WTC11 (cell line): ENCODE measurements at regions not wholly inside any gene's neighbourhood (a gene's known extent, or its start where the extent isn't known, plus 50 kb on each side); places are given as distances from the start of the nearest gene placed in this dataset.

ENCODE experiments used
- ATAC-seq: fragments of 200-7000 bp; cut with Tn5 transposase; 2 replicates; pipeline ENCODE4 v1.10.0; 2021; ENCODE audit warnings: mild to moderate bottlenecking, moderate library complexity
- CTCF ChIA-PET: fragments of 300-600 bp; sonication (Branson Sonifier 250); formaldehyde crosslinking; loops from one replicate; lab custom pipeline; 2021; ENCODE audit warnings: antibody characterized with exemption; lab: Charles Lee
- POLR2A ChIA-PET: fragments of 350-600 bp; sonication (Branson Sonifier 250); formaldehyde crosslinking; loops from one replicate; lab custom pipeline; 2021; ENCODE audit warnings: antibody characterized with exemption; lab: Charles Lee
- DNase-seq: peaks from one replicate; pipeline ENCODE4 v3.0.0; 2021; ENCODE audit warnings: low spot score
- H3K27ac Mint-ChIP-seq: 2 replicates; pipeline ENCODE4 v1.8.0; 2021; ENCODE audit warnings: mixed read lengths
- H3K27me3 Mint-ChIP-seq: 2 replicates; pipeline ENCODE4 v1.8.0; 2021; ENCODE audit warnings: low read depth, mild to moderate bottlenecking, moderate library complexity, mixed read lengths
- H3K36me3 Mint-ChIP-seq: 2 replicates; pipeline ENCODE4 v1.8.0; 2021; ENCODE audit warnings: mixed read lengths
- H3K4me1 Mint-ChIP-seq: 2 replicates; pipeline ENCODE4 v1.8.0; 2022; ENCODE audit warnings: mixed read lengths
- H3K4me3 Mint-ChIP-seq: 2 replicates; pipeline ENCODE4 v1.8.0; 2021; ENCODE audit warnings: mild to moderate bottlenecking, moderate library complexity, mixed read lengths
- H3K9me3 Mint-ChIP-seq: 2 replicates; pipeline ENCODE4 v1.8.0; 2021; ENCODE audit warnings: mixed read lengths
- ATF2 ChIP-seq: sonication (generic); formaldehyde crosslinking; IDR thresholded peaks from 2 replicates; pipeline ENCODE4 v1.8.1; 2022; ENCODE audit warnings: low read depth, missing genetic modification reagents, borderline replicate concordance
- CREM ChIP-seq: sonication (generic); formaldehyde crosslinking; IDR thresholded peaks from 2 replicates; pipeline ENCODE4 v1.8.1; 2022; ENCODE audit warnings: mild to moderate bottlenecking, missing genetic modification reagents, moderate library complexity
- CTCF ChIP-seq: fragments of 200-600 bp; IDR thresholded peaks from 2 replicates; pipeline ENCODE4 v1.8.0; 2022; ENCODE audit warnings: antibody characterized with exemption
- ESRRA ChIP-seq: sonication (generic); formaldehyde crosslinking; IDR thresholded peaks from 2 replicates; pipeline ENCODE4 v1.8.1; 2022; ENCODE audit warnings: mild to moderate bottlenecking, missing genetic modification reagents, borderline replicate concordance
- ETV6 ChIP-seq: sonication (generic); formaldehyde crosslinking; IDR thresholded peaks from 2 replicates; pipeline ENCODE4 v1.8.1; 2022; ENCODE audit warnings: mild to moderate bottlenecking, missing genetic modification reagents
- GRHL2 ChIP-seq: fragments of 250-450 bp; sonication (Bioruptor Pico); IDR thresholded peaks from 2 replicates; pipeline ENCODE4 v1.8.0; 2022; ENCODE audit warnings: mild to moderate bottlenecking, moderate library complexity; ENCODE audit not compliant: insufficient replicate concordance, severe bottlenecking
- HMGA2 ChIP-seq: fragments of 250-450 bp; sonication (Bioruptor Pico); IDR thresholded peaks from 2 replicates; pipeline ENCODE4 v1.4.0; 2021; ENCODE audit warnings: mild to moderate bottlenecking, moderate library complexity
- IRF2 ChIP-seq: sonication (generic); formaldehyde crosslinking; IDR thresholded peaks from 2 replicates; pipeline ENCODE4 v1.8.0; 2022; ENCODE audit warnings: low read depth, missing genetic modification reagents, borderline replicate concordance
- JAZF1 ChIP-seq: fragments of 250-450 bp; sonication (Bioruptor Pico); IDR thresholded peaks from 2 replicates; pipeline ENCODE4 v1.9.0; 2021; ENCODE audit warnings: moderate library complexity, mild to moderate bottlenecking, inconsistent platforms
- KAT7 ChIP-seq: sonication (generic); formaldehyde crosslinking; IDR thresholded peaks from 2 replicates; pipeline ENCODE4 v1.8.1; 2023; ENCODE audit warnings: missing genetic modification reagents, mild to moderate bottlenecking, borderline replicate concordance
- NFATC4 ChIP-seq: fragments of 250-450 bp; sonication (Bioruptor Pico); IDR thresholded peaks from 2 replicates; pipeline ENCODE4 v1.9.0; 2021; ENCODE audit warnings: mild to moderate bottlenecking
- NR3C1 ChIP-seq: sonication (generic); formaldehyde crosslinking; conservative IDR thresholded peaks from 2 replicates; pipeline ENCODE4 v1.8.1; 2023; ENCODE audit warnings: low read depth, mild to moderate bottlenecking, missing genetic modification reagents
- RORB ChIP-seq: fragments of 250-450 bp; sonication (Bioruptor Pico); IDR thresholded peaks from 2 replicates; pipeline ENCODE4 v1.9.0; 2021; ENCODE audit warnings: mild to moderate bottlenecking
- SOX15 ChIP-seq: fragments of 250-450 bp; sonication (Bioruptor Pico); IDR thresholded peaks from 2 replicates; pipeline ENCODE4 v1.9.0; 2021; ENCODE audit warnings: mild to moderate bottlenecking
- TCF7 ChIP-seq: sonication (generic); formaldehyde crosslinking; IDR thresholded peaks from 2 replicates; pipeline ENCODE4 v1.8.0; 2022; ENCODE audit warnings: mild to moderate bottlenecking, low read depth, missing genetic modification reagents, moderate library complexity
- ZNF121 ChIP-seq: sonication (generic); formaldehyde crosslinking; IDR thresholded peaks from 2 replicates; pipeline ENCODE4 v1.8.0; 2023; ENCODE audit warnings: missing genetic modification reagents
- ZNF138 ChIP-seq: sonication (generic); formaldehyde crosslinking; conservative IDR thresholded peaks from 2 replicates; pipeline ENCODE4 v1.8.1; 2022; ENCODE audit warnings: mild to moderate bottlenecking, moderate library complexity, missing genetic modification reagents
- ZNF396 ChIP-seq: fragments of 250-450 bp; sonication (Bioruptor Pico); IDR thresholded peaks from 2 replicates; pipeline ENCODE4 v1.8.0; 2021; ENCODE audit warnings: mild to moderate bottlenecking, moderate library complexity, borderline replicate concordance
- ZSCAN18 ChIP-seq: fragments of 250-450 bp; sonication (Bioruptor Pico); IDR thresholded peaks from 2 replicates; pipeline ENCODE4 v2.1.2; 2022; ENCODE audit warnings: mild to moderate bottlenecking, moderate library complexity
- TF ChIP-seq, protein P1 (sequence below): sonication (generic); formaldehyde crosslinking; IDR thresholded peaks from 2 replicates; pipeline ENCODE4 v1.8.0; 2023; ENCODE audit warnings: missing genetic modification reagents, mild to moderate bottlenecking, borderline replicate concordance
- TF ChIP-seq, protein P2 (sequence below): sonication (generic); formaldehyde crosslinking; IDR thresholded peaks from 2 replicates; pipeline ENCODE4 v1.8.0; 2022; ENCODE audit warnings: mild to moderate bottlenecking, missing genetic modification reagents
- TF ChIP-seq, protein P3 (sequence below): sonication (generic); formaldehyde crosslinking; IDR thresholded peaks from 2 replicates; pipeline ENCODE4 v1.8.1; 2023; ENCODE audit warnings: mild to moderate bottlenecking, missing genetic modification reagents
- TF ChIP-seq, protein P4 (sequence below): sonication (generic); formaldehyde crosslinking; IDR thresholded peaks from 2 replicates; pipeline ENCODE4 v1.8.1; 2023; ENCODE audit warnings: mild to moderate bottlenecking, moderate library complexity, missing genetic modification reagents

- no peak overlapping the region for H3K27ac Mint-ChIP-seq
- no peaks in the 10 kb centered on the region; the same call in 1 of the 2 replicates for H3K27me3 Mint-ChIP-seq
- no peaks in the 10 kb centered on the region for H3K36me3 Mint-ChIP-seq
- CTCF ChIA-PET, result interaction anchor here (0.5 to 7.0 kb wide), 26 partner anchors 10 to 560 kb away, joined by 3 to 188 read pairs (median 5); no protein-coding TSS in a partner anchor
- ATAC-seq, result no peak
- POLR2A ChIA-PET, result interaction anchor here (0.5 to 1.5 kb wide), 2 partner anchors 109 to 187 kb away, joined by 3 to 4 read pairs; no protein-coding TSS in a partner anchor
- peaks cover 62% of the 10 kb centered on the region for H3K4me1 Mint-ChIP-seq
- no peaks in the 10 kb centered on the region for H3K9me3 Mint-ChIP-seq
- no peak overlapping the region for H3K4me3 Mint-ChIP-seq
- TF ChIP-seq, protein P1, sequence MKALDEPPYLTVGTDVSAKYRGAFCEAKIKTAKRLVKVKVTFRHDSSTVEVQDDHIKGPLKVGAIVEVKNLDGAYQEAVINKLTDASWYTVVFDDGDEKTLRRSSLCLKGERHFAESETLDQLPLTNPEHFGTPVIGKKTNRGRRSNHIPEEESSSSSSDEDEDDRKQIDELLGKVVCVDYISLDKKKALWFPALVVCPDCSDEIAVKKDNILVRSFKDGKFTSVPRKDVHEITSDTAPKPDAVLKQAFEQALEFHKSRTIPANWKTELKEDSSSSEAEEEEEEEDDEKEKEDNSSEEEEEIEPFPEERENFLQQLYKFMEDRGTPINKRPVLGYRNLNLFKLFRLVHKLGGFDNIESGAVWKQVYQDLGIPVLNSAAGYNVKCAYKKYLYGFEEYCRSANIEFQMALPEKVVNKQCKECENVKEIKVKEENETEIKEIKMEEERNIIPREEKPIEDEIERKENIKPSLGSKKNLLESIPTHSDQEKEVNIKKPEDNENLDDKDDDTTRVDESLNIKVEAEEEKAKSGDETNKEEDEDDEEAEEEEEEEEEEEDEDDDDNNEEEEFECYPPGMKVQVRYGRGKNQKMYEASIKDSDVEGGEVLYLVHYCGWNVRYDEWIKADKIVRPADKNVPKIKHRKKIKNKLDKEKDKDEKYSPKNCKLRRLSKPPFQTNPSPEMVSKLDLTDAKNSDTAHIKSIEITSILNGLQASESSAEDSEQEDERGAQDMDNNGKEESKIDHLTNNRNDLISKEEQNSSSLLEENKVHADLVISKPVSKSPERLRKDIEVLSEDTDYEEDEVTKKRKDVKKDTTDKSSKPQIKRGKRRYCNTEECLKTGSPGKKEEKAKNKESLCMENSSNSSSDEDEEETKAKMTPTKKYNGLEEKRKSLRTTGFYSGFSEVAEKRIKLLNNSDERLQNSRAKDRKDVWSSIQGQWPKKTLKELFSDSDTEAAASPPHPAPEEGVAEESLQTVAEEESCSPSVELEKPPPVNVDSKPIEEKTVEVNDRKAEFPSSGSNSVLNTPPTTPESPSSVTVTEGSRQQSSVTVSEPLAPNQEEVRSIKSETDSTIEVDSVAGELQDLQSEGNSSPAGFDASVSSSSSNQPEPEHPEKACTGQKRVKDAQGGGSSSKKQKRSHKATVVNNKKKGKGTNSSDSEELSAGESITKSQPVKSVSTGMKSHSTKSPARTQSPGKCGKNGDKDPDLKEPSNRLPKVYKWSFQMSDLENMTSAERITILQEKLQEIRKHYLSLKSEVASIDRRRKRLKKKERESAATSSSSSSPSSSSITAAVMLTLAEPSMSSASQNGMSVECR (CRISPR knock-in tag), result no peak
- TF ChIP-seq, protein P2, sequence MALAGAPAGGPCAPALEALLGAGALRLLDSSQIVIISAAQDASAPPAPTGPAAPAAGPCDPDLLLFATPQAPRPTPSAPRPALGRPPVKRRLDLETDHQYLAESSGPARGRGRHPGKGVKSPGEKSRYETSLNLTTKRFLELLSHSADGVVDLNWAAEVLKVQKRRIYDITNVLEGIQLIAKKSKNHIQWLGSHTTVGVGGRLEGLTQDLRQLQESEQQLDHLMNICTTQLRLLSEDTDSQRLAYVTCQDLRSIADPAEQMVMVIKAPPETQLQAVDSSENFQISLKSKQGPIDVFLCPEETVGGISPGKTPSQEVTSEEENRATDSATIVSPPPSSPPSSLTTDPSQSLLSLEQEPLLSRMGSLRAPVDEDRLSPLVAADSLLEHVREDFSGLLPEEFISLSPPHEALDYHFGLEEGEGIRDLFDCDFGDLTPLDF (CRISPR knock-in tag), result no peak
- TF ChIP-seq NFATC4 (no peak), ZNF396 (CRISPR knock-in tag) (no peak), SOX15 (no peak), HMGA2 (no peak), ESRRA (CRISPR knock-in tag) (no peak), ETV6 (CRISPR knock-in tag) (no peak), ZNF138 (no peak)
- TF ChIP-seq, protein P3, sequence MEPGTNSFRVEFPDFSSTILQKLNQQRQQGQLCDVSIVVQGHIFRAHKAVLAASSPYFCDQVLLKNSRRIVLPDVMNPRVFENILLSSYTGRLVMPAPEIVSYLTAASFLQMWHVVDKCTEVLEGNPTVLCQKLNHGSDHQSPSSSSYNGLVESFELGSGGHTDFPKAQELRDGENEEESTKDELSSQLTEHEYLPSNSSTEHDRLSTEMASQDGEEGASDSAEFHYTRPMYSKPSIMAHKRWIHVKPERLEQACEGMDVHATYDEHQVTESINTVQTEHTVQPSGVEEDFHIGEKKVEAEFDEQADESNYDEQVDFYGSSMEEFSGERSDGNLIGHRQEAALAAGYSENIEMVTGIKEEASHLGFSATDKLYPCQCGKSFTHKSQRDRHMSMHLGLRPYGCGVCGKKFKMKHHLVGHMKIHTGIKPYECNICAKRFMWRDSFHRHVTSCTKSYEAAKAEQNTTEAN (CRISPR knock-in tag), result no peak
- DNase-seq, result no peak
These were observed 125.6 kb upstream of the LGALSL start for GRCh38 chr2:64328415-64328722.

DNA sequence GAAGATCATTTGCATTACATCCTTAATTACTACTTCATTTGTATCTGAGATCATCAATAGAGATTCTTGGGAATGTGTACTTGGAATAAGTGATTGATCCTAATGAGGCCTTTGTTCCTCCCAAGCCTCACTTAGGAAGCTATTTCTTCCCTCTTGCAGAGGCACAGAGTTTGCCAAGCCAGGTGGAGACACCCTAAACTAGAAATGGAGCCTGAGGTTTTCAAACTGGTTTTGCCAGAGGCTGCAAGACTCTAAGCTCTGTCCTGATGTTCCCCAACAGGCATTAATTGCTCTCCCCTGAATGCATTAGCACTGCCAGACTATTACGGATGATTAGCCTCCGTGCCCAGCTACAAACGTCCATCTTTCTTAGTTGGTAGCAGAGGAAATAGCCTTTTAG lies 125.2 kb upstream of the LGALSL start:
- Mint-ChIP-seq H3K27ac (no peak overlapping the region), H3K4me3 (no peak overlapping the region), H3K4me1 (peaks cover 61% of the 10 kb centered on the region), H3K27me3 (no peaks in the 10 kb centered on the region; the same call in 1 of the 2 replicates), H3K9me3 (no peaks in the 10 kb centered on the region), H3K36me3 (no peaks in the 10 kb centered on the region)
- ChIA-PET CTCF (interaction anchor here (0.6 to 7.0 kb wide), 19 partner anchors 10 to 560 kb away, joined by 3 to 188 read pairs (median 6); no protein-coding TSS in a partner anchor), POLR2A (interaction anchor here (0.5 to 1.5 kb wide), 2 partner anchors 109 to 549 kb away, joined by 3 read pairs; no protein-coding TSS in a partner anchor)
- DNase-seq (no peak), ATAC-seq (no peak)
- no peak for TF ChIP-seq CTCF
- no peak for TF ChIP-seq ATF2 (CRISPR knock-in tag)
- no peak for TF ChIP-seq RORB (CRISPR knock-in tag)
- TF ChIP-seq TCF7 (CRISPR knock-in tag), result no peak
- no peak for TF ChIP-seq ESRRA (CRISPR knock-in tag)
- TF ChIP-seq KAT7, result no peak
- TF ChIP-seq GRHL2 (CRISPR knock-in tag), result no peak
- no peak for TF ChIP-seq NR3C1 (CRISPR knock-in tag)
- TF ChIP-seq ZNF121 (CRISPR knock-in tag), result no peak
- no peak for TF ChIP-seq IRF2 (CRISPR knock-in tag)
- TF ChIP-seq, protein P4, sequence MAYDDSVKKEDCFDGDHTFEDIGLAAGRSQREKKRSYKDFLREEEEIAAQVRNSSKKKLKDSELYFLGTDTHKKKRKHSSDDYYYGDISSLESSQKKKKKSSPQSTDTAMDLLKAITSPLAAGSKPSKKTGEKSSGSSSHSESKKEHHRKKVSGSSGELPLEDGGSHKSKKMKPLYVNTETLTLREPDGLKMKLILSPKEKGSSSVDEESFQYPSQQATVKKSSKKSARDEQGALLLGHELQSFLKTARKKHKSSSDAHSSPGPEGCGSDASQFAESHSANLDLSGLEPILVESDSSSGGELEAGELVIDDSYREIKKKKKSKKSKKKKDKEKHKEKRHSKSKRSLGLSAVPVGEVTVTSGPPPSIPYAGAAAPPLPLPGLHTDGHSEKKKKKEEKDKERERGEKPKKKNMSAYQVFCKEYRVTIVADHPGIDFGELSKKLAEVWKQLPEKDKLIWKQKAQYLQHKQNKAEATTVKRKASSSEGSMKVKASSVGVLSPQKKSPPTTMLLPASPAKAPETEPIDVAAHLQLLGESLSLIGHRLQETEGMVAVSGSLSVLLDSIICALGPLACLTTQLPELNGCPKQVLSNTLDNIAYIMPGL (CRISPR knock-in tag), result no peak
- no peak for TF ChIP-seq JAZF1 (CRISPR knock-in tag)
- TF ChIP-seq ZSCAN18 (CRISPR knock-in tag), result no peak
- TF ChIP-seq CREM, result no peak
